GM21723 (cell line): ENCODE measurements at regions not wholly inside any gene's neighbourhood (a gene's known extent, or its start where the extent isn't known, plus 50 kb on each side); places are given as distances from the start of the nearest gene placed in this dataset.
"Not testable (repeated sequence)": the region's sequence is repeated elsewhere in the genome, so short reads cannot be mapped to it uniquely, and the experiment has no call there.

Source experiments
- ATAC-seq: cut with Tn5 transposase; IDR thresholded peaks from one replicate; pipeline ENCODE4 v1.9.1; 2021; ENCODE audit warnings: mild to moderate bottlenecking, moderate library complexity; ENCODE audit not compliant: unreplicated experiment

DNA sequence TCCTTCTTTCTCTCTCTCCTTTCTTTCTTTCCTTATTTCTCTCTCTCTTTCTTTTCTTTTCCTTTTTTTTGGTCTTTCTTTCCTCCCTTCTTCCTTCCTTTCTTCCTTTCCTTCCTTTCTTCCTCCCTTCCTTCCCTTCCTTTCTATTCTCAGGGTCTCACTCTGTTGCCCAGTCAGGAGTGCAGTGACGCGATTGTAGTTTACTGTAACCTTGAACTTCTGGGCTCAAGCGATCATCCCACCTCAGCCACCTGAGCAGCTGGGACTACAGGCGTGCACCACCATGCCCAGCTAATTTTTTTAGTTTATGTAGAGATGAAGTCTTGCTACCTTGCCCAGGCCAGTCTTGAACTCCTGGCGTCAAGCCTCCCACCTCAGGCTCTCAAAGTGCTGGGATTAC lies 83.8 kb upstream of the PPM1B start:
- ATAC-seq: no peak

DNA sequence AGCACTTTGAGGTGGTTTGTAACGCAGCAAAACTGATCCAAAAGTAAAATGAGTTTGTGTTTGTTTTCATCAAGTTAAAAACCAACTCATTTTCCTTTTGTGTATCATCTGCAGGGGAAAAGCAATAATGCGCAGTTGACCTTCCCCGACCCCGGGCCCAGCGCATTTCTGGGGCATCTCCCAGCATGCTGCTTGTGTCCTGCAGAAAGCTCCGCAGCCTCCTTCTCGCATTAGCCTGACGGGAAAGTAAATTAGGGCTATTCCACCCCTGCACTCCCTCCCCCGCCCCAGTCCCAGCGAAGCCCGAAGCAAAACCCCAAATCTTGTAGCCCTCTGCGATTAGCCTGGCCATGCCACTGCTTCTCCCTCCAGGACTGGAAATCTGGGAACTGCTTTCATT lies 82.0 kb upstream of the PPM1B start:
- ATAC-seq: no peak

DNA sequence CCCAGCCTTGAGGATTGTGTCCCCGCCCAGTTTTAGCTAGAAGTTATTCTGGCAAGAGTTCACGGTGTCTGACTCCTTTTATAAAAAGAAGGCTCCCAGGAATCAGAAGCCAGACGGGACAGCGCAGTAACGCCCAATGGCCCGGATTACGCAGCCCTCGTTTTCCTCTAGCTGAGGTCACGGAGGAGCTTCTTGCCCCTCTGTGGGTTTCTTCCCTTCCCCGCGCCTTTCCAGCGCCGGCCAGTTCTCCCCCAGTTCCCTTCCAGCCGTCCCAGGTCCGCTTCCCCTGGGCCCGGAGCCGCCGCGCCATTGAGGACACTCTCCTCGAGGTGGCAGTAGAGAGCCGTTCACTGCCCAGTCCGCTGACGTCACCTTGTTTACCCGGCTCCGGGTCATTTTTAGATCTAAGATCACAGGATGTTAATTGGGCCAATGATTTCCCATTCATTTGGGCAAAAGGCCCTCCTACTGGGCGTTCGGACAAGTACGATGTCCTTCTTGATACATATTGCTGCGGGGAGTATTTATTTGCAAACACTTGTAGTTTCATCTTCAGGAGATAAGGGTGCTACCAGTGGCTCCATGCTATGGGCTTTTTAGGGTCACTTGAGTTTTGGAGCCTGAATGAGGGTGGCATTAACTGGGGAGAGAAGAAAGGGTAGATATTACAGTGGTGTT lies 81.5 kb upstream of the PPM1B start:
- peak; percentile 77 for ATAC-seq

DNA sequence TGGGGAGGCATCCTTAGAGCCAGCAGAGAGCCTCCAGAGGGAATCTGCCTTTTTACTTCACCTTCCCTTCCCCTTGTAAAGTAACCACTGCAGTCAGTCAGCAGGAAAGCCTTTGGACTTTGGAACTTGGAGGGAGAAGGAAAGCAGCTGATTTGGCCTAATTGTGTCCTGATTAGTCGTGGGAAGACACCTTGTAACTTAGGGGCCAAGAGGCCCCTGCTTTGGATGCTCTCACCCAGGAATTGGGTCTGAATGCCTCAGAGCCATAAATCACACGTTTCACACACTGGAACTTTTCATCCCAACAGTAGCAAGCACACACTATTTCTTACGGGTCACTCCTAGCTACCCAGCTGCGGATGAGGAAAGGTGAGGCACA lies 81.0 kb upstream of the PPM1B start:
- ATAC-seq: no peak

DNA sequence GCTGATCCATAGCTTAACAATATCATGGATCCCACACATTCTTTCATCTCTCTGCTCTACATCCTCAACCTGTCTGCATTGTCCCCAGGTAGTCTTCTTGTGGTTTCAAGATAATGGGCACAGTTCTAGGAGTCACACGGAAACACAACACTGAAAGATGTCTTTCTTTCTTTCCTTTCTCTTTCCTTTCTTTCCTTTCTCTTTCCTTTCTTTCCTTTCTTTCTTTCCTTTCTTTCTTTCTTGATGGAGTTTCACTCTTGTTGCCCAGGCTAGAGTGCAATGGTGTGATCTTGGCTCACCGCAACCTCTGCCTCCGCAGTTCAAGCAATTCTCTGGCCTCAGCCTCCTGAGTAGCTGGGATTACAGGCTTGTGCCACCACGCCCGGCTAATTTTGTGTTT lies 76.2 kb upstream of the PPM1B start:
- ATAC-seq: not testable (repeated sequence)

DNA sequence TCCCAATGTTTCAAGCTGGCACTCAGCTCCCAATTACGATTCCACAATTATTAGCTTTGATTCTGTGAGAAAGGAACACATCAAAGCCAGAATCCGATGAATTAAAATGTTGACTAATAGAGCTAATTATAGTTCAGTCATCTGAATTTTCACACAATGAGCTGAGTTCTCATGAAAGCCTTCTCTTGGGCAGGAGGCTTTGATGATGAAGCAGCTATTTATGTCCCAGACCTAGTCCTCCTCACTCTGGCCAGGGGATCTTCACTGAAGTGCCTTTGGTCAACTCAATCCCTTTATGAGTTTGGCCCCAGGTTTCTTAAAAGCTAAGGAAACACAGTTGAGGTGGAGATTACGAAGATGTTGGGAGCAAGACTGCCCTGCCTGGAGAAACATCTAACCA lies 74.7 kb upstream of the PPM1B start:
- no peak for ATAC-seq

DNA sequence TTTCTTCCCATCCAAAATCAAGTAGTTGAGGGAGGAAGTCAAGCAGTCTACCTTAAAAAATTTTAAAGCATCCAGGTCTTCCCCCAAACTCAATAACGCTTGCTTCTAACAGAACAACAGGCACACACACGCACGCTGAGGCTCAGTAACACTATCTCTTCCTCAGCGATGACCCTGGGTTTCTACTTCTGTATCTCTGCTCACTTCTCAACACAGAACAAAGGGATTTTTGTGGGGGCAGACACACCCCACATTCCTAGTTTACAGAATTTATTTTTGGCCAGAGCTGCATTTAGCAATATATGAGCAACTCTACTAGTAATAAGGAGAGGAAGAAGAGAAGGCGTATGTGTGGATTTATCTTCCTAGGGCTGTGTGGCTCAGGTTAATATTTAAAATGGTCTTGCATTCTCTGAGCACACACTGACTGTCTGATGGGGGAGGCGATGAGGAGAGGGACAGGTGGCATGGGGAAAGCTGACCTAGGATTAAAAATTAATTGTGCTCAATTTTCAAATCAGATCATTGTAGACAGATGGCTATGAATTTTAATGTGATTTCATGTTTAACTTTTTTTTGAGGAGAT lies 71.3 kb upstream of the PPM1B start:
- ATAC-seq: no peak

DNA sequence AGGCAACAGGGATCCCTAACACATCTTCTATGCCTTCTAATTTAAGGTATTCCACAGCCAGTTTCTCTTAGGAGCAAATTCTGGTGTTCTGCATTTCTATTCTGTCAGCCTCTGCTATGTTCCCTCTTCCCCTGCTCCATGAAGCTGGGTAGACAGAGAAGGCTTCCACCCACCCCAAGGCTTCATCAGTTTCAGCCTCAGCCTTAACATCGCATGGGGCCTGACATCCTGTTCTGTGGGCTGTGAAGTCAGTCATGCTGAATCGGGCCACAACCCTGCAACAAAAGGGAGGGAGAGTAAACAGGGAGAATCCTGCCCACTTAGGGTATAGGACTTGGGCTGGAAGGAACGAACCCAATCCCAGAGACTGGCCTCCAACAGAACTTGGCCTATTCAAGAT lies 70.6 kb upstream of the PPM1B start:
- ATAC-seq: no peak

DNA sequence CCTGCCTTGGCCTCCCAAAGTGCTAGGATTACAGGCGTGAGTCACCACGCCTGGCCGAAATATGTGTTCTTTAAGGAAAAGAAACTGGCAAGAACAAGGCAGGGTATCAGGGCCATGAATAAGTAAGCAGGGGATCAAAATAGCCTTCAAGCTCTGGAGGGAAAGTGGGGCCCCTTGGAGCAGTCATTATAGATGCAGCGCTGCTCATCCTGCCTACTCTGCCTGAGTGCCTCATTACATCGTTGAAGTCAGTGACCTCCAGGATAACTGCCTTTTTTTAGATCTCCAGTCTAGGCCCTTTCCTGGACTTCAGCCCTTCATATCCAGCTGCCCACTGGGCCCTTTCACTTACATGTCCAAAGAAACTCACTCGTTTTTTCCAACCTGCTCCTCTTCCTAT lies 69.8 kb upstream of the PPM1B start:
- ATAC-seq: no peak

DNA sequence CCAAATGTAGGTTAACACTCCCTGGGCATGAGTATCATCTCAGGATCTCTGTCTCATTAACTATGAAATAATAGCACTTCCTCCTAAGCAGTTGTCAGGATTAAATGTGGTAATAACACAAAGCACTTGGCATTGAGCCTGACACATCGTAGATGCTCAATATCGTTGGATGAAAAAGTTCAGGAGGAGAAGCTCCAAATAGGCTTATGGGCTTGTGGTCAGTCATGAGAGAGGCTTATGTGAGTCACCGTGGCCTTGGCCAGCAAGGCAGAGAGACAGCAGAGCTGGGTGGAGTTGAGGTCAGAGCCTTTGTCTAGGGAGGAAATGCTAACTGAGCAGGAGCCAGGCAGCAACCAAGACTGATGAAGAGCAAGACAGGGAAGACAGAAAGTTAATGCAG lies 68.3 kb upstream of the PPM1B start:
- no peak for ATAC-seq

DNA sequence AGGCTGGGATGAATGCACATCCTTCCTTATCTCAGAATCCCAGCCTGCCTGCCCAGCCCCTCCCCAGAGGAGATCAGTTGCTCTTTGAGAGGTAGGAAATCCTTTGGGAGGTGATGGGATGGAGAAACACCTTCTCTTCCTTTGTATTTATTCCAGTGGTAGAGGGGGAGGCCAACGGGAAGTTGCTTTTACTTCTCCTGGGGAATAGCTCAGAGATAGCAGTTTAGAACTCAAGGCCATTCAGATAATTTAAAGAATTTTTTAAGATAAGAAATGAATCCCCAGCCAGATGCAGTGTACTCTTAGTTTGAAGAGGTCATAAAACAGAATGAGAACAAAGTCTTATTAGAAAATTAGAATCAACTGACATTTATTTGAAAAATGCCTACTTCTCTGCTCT lies 67.4 kb upstream of the PPM1B start:
- no peak for ATAC-seq

DNA sequence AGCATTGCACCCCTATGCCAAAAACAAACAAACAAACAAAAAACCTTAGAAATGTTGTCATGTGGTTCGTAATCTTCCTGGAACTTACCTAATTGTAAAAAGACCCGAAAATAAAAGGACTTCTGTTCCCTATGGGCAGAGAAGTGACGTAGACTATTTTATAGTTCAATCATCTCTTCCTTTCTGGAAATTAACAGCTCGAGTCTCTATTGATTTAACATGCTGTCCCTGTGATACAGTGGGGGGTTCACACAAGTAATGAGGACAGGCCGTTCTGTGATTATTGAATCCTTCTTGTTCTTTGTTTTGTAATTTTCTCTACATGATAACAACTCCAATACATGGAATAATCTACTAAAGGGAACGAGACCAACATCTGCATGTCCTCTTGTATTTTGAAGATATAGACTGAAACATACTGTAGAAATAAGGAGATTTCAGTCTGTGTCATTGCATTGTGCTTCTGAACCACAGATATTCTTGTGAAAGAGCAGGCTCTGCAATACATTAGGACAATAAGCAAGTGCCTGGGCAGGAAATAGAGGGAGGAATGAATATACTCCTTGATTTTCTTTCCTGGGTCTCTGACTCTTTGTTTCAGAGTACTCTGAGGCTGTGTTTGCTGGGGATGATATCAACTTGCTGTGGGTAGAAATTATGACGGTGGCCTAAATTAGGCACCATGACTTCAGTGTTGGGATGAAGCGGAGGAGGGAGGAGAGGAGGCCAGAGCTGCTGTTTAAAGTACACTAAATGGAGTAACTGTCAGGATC lies 65.7 kb upstream of the PPM1B start:
- ATAC-seq: no peak

DNA sequence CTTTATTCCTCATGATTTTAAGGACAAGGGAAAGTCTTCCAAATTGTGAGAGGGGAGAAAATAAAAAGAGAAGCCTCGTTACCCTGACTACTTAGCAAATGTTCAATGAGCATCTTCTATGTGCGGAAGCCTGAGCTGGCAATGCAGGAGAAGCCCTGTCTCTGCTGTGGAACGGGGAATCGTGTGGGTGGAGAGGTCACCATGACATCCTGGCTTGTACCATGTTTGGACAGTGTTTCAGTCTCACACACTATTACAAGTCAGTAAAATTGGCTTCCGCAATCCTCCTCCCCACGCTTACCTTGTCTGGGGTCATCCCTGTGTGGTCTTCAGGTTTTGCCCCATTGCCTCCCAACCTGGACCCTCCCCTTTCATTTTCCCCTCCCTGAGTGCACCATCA lies 65.0 kb upstream of the PPM1B start:
- ATAC-seq: no peak

DNA sequence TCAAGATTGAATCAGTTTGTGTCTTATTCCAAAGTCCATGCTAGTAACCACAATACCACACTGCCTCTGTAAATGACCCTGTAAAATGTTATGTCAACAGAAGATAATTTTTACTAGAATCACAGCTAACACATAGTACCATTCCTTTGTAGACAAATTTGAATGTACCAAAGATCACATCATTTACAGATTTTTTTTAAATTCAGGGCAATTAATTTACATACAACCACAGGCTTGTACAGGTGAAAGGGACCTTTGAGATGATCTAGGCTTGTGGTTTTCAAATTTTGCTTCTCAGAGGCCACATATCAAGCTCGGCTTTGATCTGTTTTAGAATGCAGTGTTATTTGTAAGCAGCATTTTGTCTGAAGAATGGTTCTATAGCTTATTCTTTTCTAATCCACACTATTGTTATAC lies 63.8 kb upstream of the PPM1B start:
- ATAC-seq: no peak

DNA sequence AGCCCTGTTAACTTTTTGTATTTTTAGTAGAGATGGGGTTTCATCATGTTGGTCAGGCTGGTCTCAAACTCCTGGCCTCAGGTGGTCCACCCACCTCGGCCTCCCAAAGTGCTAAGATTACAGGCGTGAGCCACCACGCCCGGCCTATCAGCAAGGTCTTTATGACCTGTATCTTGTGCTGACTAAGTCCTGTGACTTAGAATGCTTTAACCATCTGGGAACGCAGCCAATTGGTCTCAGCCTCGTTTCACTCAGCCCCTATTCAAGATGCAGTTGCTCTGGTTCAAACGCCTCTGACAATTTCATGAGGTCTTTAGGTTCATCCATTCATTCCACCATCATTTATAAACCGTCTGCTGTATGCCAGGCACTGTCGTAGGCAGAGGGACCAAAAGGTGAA lies 62.2 kb upstream of the PPM1B start:
- not testable (repeated sequence) for ATAC-seq

DNA sequence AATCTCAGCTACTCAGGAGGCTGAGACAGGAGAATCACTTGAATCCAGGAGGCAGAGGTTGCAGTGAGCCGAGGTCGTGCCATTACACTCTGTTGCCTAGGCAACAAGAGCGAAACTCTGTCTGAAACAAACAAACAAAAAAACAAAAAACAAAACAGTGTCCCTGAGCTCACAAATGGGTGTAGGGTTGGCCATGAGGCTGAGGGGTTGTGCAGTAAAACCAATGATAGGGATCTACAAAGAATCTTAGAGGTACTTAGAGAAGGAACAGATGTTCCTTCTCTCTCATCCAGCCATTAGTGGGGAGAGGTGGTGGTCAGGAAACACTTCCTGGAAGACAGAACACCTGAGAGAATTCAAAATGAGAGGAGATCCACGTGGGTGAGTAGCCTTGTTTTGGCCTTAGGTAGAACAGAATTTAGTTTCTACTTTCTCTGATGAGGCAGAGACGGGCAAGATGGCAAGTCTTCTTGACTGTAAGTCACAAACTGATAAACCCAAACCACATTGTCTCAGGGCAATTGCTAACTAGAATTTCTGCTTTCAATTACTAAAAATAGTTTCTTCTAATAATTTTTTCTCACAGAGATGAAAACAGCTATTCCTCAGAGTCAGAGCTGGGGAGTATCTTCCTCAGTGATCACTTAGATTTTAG lies 61.5 kb upstream of the PPM1B start:
- peak; percentile 80 for ATAC-seq

DNA sequence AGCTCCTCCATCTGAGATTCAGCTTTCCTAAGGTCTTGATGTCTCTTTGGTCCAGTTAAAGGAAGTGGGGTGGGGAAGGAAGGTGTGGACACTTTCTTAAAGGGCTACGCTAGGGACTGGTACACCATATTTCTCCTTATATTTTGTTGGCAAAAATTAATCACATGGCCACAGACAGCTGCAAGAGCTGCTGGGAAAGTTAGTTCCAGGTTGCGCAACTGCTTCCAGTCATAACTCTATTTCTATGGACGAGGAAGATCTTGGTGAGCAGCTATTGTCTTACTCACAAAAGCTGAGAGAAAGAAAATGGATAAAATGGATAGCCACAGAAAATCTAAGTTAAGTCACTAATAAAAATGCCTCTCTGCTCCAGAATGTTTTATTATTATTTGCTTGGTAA lies 60.7 kb upstream of the PPM1B start:
- ATAC-seq: no peak

DNA sequence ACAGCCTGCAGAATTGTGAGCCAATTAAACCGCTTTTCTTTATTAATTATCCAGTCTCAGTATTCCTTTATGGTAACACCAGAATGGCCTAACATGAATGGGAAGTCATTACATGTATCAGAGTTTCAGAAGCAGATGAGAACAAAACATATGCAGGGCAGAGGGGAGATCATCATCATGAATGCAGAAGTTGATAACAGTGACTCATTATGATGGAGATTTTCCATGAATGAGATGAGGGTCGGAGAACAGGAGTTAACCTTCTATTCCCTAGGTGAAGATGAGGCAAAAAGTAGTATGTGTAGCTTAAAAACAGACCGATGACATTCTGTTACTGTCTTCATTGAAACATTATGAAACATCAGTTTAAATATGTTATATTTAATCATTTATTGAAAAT lies 59.5 kb upstream of the PPM1B start:
- ATAC-seq: no peak

DNA sequence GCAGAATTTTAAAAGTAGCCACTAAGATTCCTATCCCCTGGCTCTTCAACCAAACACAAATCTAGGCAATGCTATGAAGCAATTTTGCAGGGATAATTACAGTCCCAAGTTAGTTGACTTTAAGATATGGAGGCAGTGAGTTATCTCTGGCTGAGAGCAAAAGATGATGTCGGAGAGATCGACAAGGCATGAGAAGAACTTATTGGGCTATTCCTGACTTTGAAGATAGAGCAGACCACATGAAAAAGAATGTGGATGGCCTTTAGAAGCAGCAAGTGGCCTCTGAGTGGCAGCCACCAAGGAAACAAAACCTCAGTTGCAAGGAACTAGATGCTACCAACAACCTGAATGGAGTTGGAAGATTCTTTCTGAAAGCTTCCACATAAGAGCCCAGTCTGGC lies 58.2 kb upstream of the PPM1B start:
- ATAC-seq: no peak

DNA sequence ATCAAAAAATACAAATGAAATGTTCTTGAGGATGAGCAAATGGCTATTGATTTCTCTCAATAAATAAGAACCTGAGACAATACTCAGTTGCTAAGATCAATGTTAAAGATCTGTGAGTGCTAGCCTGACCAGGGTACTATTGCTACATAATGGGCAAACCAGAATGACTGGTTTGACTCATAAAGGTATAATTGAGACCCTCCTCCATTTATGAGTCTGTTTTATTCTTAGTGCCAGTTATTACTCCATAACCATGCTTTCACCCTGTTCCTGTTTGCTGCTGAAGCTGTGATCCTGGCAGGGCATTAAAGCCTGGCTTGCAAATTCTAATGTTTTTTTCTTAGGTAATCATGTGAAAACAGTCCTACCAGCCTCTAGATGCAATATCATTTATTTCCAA lies 56.6 kb upstream of the PPM1B start:
- no peak for ATAC-seq

DNA sequence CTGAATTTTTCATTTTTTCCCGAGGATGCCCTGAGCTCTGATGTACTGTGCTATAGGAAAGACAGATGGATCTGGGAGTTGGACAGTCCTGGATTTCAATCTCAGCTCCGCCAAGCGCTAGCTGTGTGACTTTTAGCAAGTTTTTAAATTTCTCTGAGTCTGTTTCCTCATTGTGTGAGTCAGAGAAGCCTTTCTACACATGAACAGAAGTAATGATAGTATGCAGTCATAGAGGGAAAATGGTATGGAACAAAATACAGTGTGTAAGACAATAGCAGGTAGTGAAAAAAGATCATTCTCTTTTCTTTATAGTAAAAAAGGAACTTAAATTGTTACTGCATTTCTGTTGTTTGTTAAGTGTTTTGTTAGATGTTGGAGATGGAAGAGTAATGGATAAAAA lies 52.4 kb upstream of the PPM1B start:
- ATAC-seq: no peak

DNA sequence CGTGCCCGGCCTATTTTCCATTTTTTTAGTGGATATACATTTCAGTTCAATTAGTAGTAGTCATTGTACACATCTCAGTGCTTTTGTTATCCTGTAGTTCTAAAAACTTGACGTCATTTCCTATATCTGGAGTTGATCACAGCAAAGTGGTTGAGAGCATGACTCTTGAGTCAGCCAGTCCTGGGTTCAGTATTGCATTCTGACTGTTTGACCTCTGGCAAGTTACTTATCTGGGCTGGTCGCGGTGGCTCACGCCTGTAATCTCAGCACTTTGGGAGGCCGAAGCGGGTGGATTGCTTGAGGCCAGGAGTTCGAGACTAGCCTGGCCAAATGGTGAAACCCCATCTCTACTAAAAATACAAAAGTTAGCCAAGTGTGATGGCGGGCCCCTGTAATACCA lies 50.4 kb upstream of the PPM1B start:
- no peak for ATAC-seq
